Loucy (cell line): ENCODE measurements at regions not wholly inside any gene's neighbourhood (a gene's known extent, or its start where the extent isn't known, plus 50 kb on each side); places are given as distances from the start of the nearest gene placed in this dataset.

ENCODE experiments used
- H2AFZ ChIP-seq: fragments of 200-600 bp; sonication (generic); 2 replicates; pipeline ENCODE4 v1.6.0; 2016; ENCODE audit warnings: antibody characterized with exemption, mild to moderate bottlenecking, low read length, moderate library complexity
- H3F3A ChIP-seq: fragments of 200-600 bp; 2 replicates; pipeline ENCODE4 v1.6.0; 2016; ENCODE audit warnings: antibody characterized with exemption, low read depth, mild to moderate bottlenecking
- H3K27me3 ChIP-seq: fragments of 200-600 bp; sonication (generic); 2 replicates; pipeline ENCODE4 v1.6.1; 2014; ENCODE audit warnings: low read length, mild to moderate bottlenecking; ENCODE audit not compliant: insufficient read depth, poor library complexity, severe bottlenecking
- H3K36me3 ChIP-seq: fragments of 200-600 bp; sonication (generic); 2 replicates; pipeline ENCODE4 v1.6.1; 2016; ENCODE audit warnings: low read length; ENCODE audit not compliant: insufficient read depth
- H3K4me1 ChIP-seq: fragments of 200-600 bp; sonication (generic); 2 replicates; pipeline ENCODE4 v1.5.1; 2014; ENCODE audit warnings: low read length, mild to moderate bottlenecking; ENCODE audit not compliant: insufficient read depth, poor library complexity, severe bottlenecking
- H3K4me2 ChIP-seq: fragments of 200-600 bp; sonication (generic); 2 replicates; pipeline ENCODE4 v1.6.0; 2014; ENCODE audit warnings: antibody characterized with exemption, low read length, low read depth, mild to moderate bottlenecking; ENCODE audit not compliant: poor library complexity, severe bottlenecking
- H3K4me3 ChIP-seq: fragments of 200-600 bp; sonication (generic); 2 replicates; pipeline ENCODE4 v1.5.1; 2014; ENCODE audit warnings: low read length, mild to moderate bottlenecking, mixed read lengths; ENCODE audit not compliant: poor library complexity, severe bottlenecking
- H3K79me2 ChIP-seq: fragments of 200-600 bp; sonication (generic); 2 replicates; pipeline ENCODE4 v1.6.1; 2014; ENCODE audit warnings: low read length; ENCODE audit not compliant: insufficient read depth
- H3K9ac ChIP-seq: fragments of 200-600 bp; sonication (generic); 2 replicates; pipeline ENCODE4 v1.6.0; 2014; ENCODE audit warnings: mild to moderate bottlenecking, low read depth, low read length, moderate library complexity; ENCODE audit not compliant: poor library complexity, severe bottlenecking
- H3K9me2 ChIP-seq: fragments of 200-600 bp; sonication (generic); replicated peaks from 2 replicates; pipeline ENCODE4 v1.6.1; 2016; ENCODE audit warnings: low read depth, low read length, mixed read lengths
- H3K9me3 ChIP-seq: fragments of 200-600 bp; sonication (generic); 2 replicates; pipeline ENCODE4 v1.6.1; 2014; ENCODE audit warnings: mild to moderate bottlenecking, antibody characterized with exemption, low read length, low read depth; ENCODE audit not compliant: insufficient read depth
- H4K20me1 ChIP-seq: fragments of 200-600 bp; sonication (generic); 2 replicates; pipeline ENCODE4 v1.6.0; 2014; ENCODE audit warnings: antibody characterized with exemption, low read length, mild to moderate bottlenecking; ENCODE audit not compliant: insufficient read depth, poor library complexity, severe bottlenecking
- EZH2phosphoT487 ChIP-seq: fragments of 200-600 bp; IDR thresholded peaks from 2 replicates; pipeline ENCODE4 v1.6.1; 2018; ENCODE audit warnings: antibody characterized with exemption, mild to moderate bottlenecking, moderate library complexity, borderline replicate concordance
- TF ChIP-seq, protein P1 (sequence below): fragments of 200-600 bp; sonication (generic); conservative IDR thresholded peaks from 2 replicates; pipeline ENCODE4 v1.5.1; 2014; ENCODE audit warnings: mild to moderate bottlenecking, antibody characterized with exemption, low read length

GRCh38 chr5:156128026-156128425 lies 198.9 kb upstream of the SGCD start:
- Histone ChIP-seq H3F3A (no peaks in the 10 kb centered on the region), H3K9ac (no peak overlapping the region), H3K9me2 (no peaks in the 10 kb centered on the region), H4K20me1 (no peaks in the 10 kb centered on the region), H3K4me1 (no peaks in the 10 kb centered on the region), H3K4me3 (no peak overlapping the region), H3K79me2 (no peaks in the 10 kb centered on the region), H3K9me3 (no peaks in the 10 kb centered on the region), H3K36me3 (no peaks in the 10 kb centered on the region), H3K4me2 (no peak overlapping the region), H2AFZ (no peak overlapping the region), H3K27me3 (no peaks in the 10 kb centered on the region)
- TF ChIP-seq, protein P1, sequence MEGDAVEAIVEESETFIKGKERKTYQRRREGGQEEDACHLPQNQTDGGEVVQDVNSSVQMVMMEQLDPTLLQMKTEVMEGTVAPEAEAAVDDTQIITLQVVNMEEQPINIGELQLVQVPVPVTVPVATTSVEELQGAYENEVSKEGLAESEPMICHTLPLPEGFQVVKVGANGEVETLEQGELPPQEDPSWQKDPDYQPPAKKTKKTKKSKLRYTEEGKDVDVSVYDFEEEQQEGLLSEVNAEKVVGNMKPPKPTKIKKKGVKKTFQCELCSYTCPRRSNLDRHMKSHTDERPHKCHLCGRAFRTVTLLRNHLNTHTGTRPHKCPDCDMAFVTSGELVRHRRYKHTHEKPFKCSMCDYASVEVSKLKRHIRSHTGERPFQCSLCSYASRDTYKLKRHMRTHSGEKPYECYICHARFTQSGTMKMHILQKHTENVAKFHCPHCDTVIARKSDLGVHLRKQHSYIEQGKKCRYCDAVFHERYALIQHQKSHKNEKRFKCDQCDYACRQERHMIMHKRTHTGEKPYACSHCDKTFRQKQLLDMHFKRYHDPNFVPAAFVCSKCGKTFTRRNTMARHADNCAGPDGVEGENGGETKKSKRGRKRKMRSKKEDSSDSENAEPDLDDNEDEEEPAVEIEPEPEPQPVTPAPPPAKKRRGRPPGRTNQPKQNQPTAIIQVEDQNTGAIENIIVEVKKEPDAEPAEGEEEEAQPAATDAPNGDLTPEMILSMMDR = no peak
- no peak for TF ChIP-seq EZH2phosphoT487

DNA sequence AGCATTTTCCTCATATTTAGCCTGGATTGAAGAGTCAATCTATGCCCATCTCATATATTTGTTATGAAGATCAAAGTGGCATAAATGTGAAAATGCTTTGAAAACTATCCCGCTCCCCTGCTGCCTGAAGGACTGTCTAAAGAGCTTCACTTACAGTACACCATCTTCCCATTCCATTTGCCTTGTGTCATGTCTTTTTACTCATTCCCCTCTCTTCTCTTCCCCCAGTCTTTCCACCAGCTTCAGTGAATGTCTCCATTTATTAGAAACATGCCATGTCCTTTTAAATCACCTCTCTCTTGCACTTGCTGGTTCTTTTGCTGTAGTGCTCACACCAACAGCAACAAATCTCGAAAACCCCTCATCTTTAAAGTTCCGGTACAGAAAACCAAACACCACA lies 192.7 kb upstream of the SGCD start:
- no peak for TF ChIP-seq EZH2phosphoT487
- TF ChIP-seq, protein P1 = no peak
- no peaks in the 10 kb centered on the region for H3K9me2 ChIP-seq
- no peaks in the 10 kb centered on the region for H3K36me3 ChIP-seq
- H3K27me3 ChIP-seq = no peaks in the 10 kb centered on the region
- no peaks in the 10 kb centered on the region for H3K4me1 ChIP-seq
- no peaks in the 10 kb centered on the region for H4K20me1 ChIP-seq
- no peaks in the 10 kb centered on the region for H3F3A ChIP-seq
- H3K79me2 ChIP-seq = no peaks in the 10 kb centered on the region
- H3K9ac ChIP-seq = no peak overlapping the region
- no peak overlapping the region for H2AFZ ChIP-seq
- no peaks in the 10 kb centered on the region for H3K9me3 ChIP-seq
- no peak overlapping the region for H3K4me3 ChIP-seq
- no peak overlapping the region for H3K4me2 ChIP-seq

DNA sequence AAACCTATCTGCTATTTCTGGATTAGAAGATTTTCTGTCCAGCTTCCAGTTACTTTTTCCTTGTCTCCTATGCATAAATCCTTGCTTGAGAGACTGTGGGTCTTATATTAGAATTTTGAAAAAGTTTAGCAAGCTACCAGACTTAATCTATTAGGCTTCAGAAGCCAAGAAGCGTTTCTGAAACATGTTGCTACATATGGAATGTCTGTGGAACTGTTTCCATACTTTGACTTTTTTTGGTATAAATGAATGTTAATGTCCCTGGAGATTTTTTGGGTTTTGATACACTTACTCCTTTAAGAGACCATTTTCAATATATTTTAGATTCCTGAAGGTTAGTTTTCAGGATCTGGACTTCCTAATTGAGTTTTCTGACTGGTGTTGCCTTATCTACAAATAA lies 191.4 kb upstream of the SGCD start:
- Histone ChIP-seq H3K4me2 (no peak overlapping the region), H2AFZ (no peak overlapping the region), H4K20me1 (no peaks in the 10 kb centered on the region), H3K4me1 (no peaks in the 10 kb centered on the region), H3K36me3 (no peaks in the 10 kb centered on the region), H3K9me2 (no peaks in the 10 kb centered on the region), H3K27me3 (no peaks in the 10 kb centered on the region), H3F3A (no peaks in the 10 kb centered on the region), H3K4me3 (no peak overlapping the region), H3K9ac (no peak overlapping the region), H3K79me2 (no peaks in the 10 kb centered on the region), H3K9me3 (no peaks in the 10 kb centered on the region)
- no peak for TF ChIP-seq EZH2phosphoT487
- TF ChIP-seq, protein P1 = no peak
